Anterior cingulate cortex (tissue), 58 donors: ENCODE measurements at regions not wholly inside any gene's neighbourhood (a gene's known extent, or its start where the extent isn't known, plus 50 kb on each side); places are given as distances from the start of the nearest gene placed in this dataset.

Source experiments
- DNase-seq, 58 donors: peaks; one replicate each; lab custom pipeline; 2025; lab: John Stamatoyannopoulos, UW

GRCh38 chr12:68102731-68103130, 56.8 kb downstream of the IFNG start:
- no peak for DNase-seq

- DNase-seq: no peak
Observed at GRCh38 chr12:68102163-68102562, 57.4 kb downstream of the IFNG start.

GRCh38 chr12:68100241-68100640, 59.3 kb downstream of the IFNG start:
- DNase-seq: no peak

- DNase-seq: no peak
Observed at GRCh38 chr12:68098939-68099338, 60.6 kb downstream of the IFNG start.

- DNase-seq: no peak
Observed at GRCh38 chr12:68097386-68097785, 62.2 kb downstream of the IFNG start.

GRCh38 chr12:68094645-68095395, 64.7 kb downstream of the IFNG start:
- no peak for DNase-seq

GRCh38 chr12:68094195-68094594, 65.3 kb downstream of the IFNG start:
- no peak for DNase-seq

GRCh38 chr12:68092976-68093375, 66.6 kb downstream of the IFNG start:
- no peak for DNase-seq

GRCh38 chr12:68089101-68089500, 70.4 kb downstream of the IFNG start:
- no peak for DNase-seq

- DNase-seq: peak in 2 of 58 donors; percentile 1
Observed at GRCh38 chr12:68086019-68086603, 73.4 kb downstream of the IFNG start.

GRCh38 chr12:68081561-68081960, 78.0 kb downstream of the IFNG start:
- DNase-seq: no peak

- no peak for DNase-seq
Observed at GRCh38 chr12:68080577-68080976, 79.0 kb downstream of the IFNG start.

GRCh38 chr12:68078737-68079136, 80.8 kb downstream of the IFNG start:
- no peak for DNase-seq

- DNase-seq: no peak
Observed at GRCh38 chr12:68075416-68075815, 84.1 kb downstream of the IFNG start.

- DNase-seq: no peak
Observed at GRCh38 chr12:68074306-68075027, 85.1 kb downstream of the IFNG start.

- no peak for DNase-seq
Observed at GRCh38 chr12:68070957-68071356, 81.7 kb downstream of the IFNG-AS1 start.
